SU-DHL-6 (cell line): ENCODE measurements at regions not wholly inside any gene's neighbourhood (a gene's known extent, or its start where the extent isn't known, plus 50 kb on each side); places are given as distances from the start of the nearest gene placed in this dataset.

Experiments used
- EZH2phosphoT487 ChIP-seq: fragments of 200-600 bp; sonication (generic), shearing (Covaris generic); conservative IDR thresholded peaks from 2 replicates; pipeline ENCODE4 v1.6.1; 2018; ENCODE audit warnings: mild to moderate bottlenecking, antibody characterized with exemption, low read length, moderate library complexity, mixed read lengths
- TF ChIP-seq, protein P1 (sequence below): fragments of 200-600 bp; sonication (generic); IDR thresholded peaks from one replicate; pipeline ENCODE4 v1.5.1; 2017; ENCODE audit warnings: antibody characterized with exemption, mild to moderate bottlenecking, low read length, moderate library complexity; ENCODE audit not compliant: insufficient read depth, poor library complexity, severe bottlenecking

DNA sequence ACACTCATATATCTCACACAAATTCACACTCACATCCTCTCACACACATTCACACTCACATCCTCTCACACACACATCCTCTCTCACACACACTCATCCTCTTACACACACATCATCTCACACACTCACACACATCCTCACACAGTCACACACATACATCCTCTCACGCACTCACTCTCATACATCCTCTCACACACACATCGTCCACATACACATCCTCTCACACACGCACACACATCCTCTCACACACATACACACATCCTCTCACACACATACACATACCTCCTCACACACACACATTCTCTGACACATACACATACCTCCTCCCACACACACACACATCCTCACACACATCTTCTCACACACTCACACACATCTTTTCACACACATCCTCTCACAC lies 129.1 kb upstream of the SLC30A5 start:
- TF ChIP-seq, protein P1, sequence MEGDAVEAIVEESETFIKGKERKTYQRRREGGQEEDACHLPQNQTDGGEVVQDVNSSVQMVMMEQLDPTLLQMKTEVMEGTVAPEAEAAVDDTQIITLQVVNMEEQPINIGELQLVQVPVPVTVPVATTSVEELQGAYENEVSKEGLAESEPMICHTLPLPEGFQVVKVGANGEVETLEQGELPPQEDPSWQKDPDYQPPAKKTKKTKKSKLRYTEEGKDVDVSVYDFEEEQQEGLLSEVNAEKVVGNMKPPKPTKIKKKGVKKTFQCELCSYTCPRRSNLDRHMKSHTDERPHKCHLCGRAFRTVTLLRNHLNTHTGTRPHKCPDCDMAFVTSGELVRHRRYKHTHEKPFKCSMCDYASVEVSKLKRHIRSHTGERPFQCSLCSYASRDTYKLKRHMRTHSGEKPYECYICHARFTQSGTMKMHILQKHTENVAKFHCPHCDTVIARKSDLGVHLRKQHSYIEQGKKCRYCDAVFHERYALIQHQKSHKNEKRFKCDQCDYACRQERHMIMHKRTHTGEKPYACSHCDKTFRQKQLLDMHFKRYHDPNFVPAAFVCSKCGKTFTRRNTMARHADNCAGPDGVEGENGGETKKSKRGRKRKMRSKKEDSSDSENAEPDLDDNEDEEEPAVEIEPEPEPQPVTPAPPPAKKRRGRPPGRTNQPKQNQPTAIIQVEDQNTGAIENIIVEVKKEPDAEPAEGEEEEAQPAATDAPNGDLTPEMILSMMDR = no peak
- TF ChIP-seq EZH2phosphoT487 = no peak
